GM23338 (cell line): ENCODE measurements at regions not wholly inside any gene's neighbourhood (a gene's known extent, or its start where the extent isn't known, plus 50 kb on each side); places are given as distances from the start of the nearest gene placed in this dataset.

ENCODE experiments used
- ATAC-seq: fragments of 200-7000 bp; cut with Tn5 transposase; 3 replicates; pipeline ENCODE4 v1.9.1; 2020
- DNase-seq: peaks from one replicate; pipeline ENCODE4 v3.0.0-alpha.2; 2015; ENCODE audit warnings: low spot score
- H2AFZ ChIP-seq: fragments of 200-600 bp; sonication (generic); 2 replicates; pipeline ENCODE4 v1.8.0; 2016; ENCODE audit warnings: antibody characterized with exemption, mild to moderate bottlenecking, moderate library complexity
- H3F3A ChIP-seq: fragments of 200-600 bp; sonication (generic); replicated peaks from 2 replicates; pipeline ENCODE4 v1.8.0; 2017; ENCODE audit warnings: antibody characterized with exemption, mixed run types, low read depth
- H3K27ac ChIP-seq: fragments of 200-600 bp; sonication (generic); 2 replicates; pipeline ENCODE4 v1.6.1; 2016; ENCODE audit warnings: low read depth
- H3K27me3 ChIP-seq: fragments of 200-600 bp; sonication (generic); 2 replicates; pipeline ENCODE4 v1.8.0; 2016; ENCODE audit warnings: mild to moderate bottlenecking, mixed run types, moderate library complexity; ENCODE audit not compliant: insufficient read depth
- H3K36me3 ChIP-seq: fragments of 200-600 bp; sonication (generic); 2 replicates; pipeline ENCODE4 v1.8.0; 2016; ENCODE audit warnings: mild to moderate bottlenecking; ENCODE audit not compliant: insufficient read depth
- H3K4me1 ChIP-seq: fragments of 200-600 bp; sonication (generic); 2 replicates; pipeline ENCODE4 v1.8.0; 2016; ENCODE audit warnings: mild to moderate bottlenecking, moderate library complexity; ENCODE audit not compliant: insufficient read depth
- H3K4me2 ChIP-seq: fragments of 200-600 bp; sonication (generic); 2 replicates; pipeline ENCODE4 v1.7.1; 2017; ENCODE audit warnings: mixed run types
- H3K4me3 ChIP-seq: fragments of 200-600 bp; sonication (generic); 2 replicates; pipeline ENCODE4 v1.6.1; 2016; ENCODE audit warnings: mixed run types
- H3K79me2 ChIP-seq: fragments of 200-600 bp; sonication (generic); replicated peaks from 2 replicates; pipeline ENCODE4 v1.8.0; 2017; ENCODE audit warnings: mild to moderate bottlenecking; ENCODE audit not compliant: insufficient read depth
- H3K9me2 ChIP-seq: fragments of 200-600 bp; sonication (generic); 2 replicates; pipeline ENCODE4 v1.8.0; 2017; ENCODE audit not compliant: insufficient read depth
- H4K20me1 ChIP-seq: fragments of 200-600 bp; sonication (generic); replicated peaks from 2 replicates; pipeline ENCODE4 v1.8.0; 2017; ENCODE audit warnings: mild to moderate bottlenecking; ENCODE audit not compliant: insufficient read depth
- H3K27ac Mint-ChIP-seq: 2 replicates; pipeline ENCODE4 v1.8.0; 2020; ENCODE audit warnings: inconsistent platforms, mild to moderate bottlenecking, moderate library complexity, mixed read lengths
- H3K27me3 Mint-ChIP-seq: 3 replicates; pipeline ENCODE4 v1.8.0; 2022; ENCODE audit warnings: low read depth, mild to moderate bottlenecking, moderate library complexity, mixed read lengths, inconsistent platforms; ENCODE audit not compliant: insufficient read depth, poor library complexity
- H3K36me3 Mint-ChIP-seq: 3 replicates; pipeline ENCODE4 v1.8.0; 2021; ENCODE audit warnings: low read depth, mild to moderate bottlenecking, inconsistent platforms, moderate library complexity, mixed read lengths
- H3K4me1 Mint-ChIP-seq: 3 replicates; pipeline ENCODE4 v1.8.0; 2020; ENCODE audit warnings: mild to moderate bottlenecking, inconsistent platforms, mixed read lengths
- H3K4me3 Mint-ChIP-seq: 3 replicates; pipeline ENCODE4 v1.8.0; 2021; ENCODE audit warnings: moderate library complexity, mild to moderate bottlenecking, inconsistent platforms, mixed read lengths
- H3K9me3 Mint-ChIP-seq: 3 replicates; pipeline ENCODE4 v1.8.0; 2020; ENCODE audit warnings: moderate library complexity, mild to moderate bottlenecking, inconsistent platforms, mixed read lengths
- CTCF ChIP-seq, 2 experiments: fragments of 200-600 bp in 1 of 2; sonication (generic) in 1 of 2; conservative IDR thresholded peaks; 2 replicates each; pipeline versions ENCODE4 v1.5.1 to v1.6.1; 2016 to 2017; ENCODE audit warnings: antibody characterized with exemption in 2 of 2, low read depth in 2 of 2, mild to moderate bottlenecking in 2 of 2, moderate library complexity in 1 of 2
- ETS1 ChIP-seq: IDR thresholded peaks from 2 replicates; pipeline ENCODE4 v1.6.1; 2016; ENCODE audit warnings: antibody characterized with exemption
- EZH2phosphoT487 ChIP-seq: fragments of 200-600 bp; sonication (generic); IDR thresholded peaks from one replicate; pipeline ENCODE4 v1.8.1; 2018; ENCODE audit warnings: antibody characterized with exemption; ENCODE audit not compliant: unreplicated experiment
- JUNB ChIP-seq: IDR thresholded peaks from one replicate; pipeline ENCODE4 v1.6.1; 2016; ENCODE audit warnings: antibody characterized with exemption; ENCODE audit not compliant: unreplicated experiment
- NANOG ChIP-seq: IDR thresholded peaks from 2 replicates; pipeline ENCODE4 v1.6.1; 2016; ENCODE audit warnings: antibody characterized with exemption, borderline replicate concordance
- POLR2AphosphoS5 ChIP-seq: IDR thresholded peaks from 2 replicates; pipeline ENCODE4 v1.6.1; 2016; ENCODE audit warnings: antibody characterized with exemption, low read depth
- STAT1 ChIP-seq: IDR thresholded peaks from one replicate; pipeline ENCODE4 v1.6.1; 2016; ENCODE audit warnings: antibody characterized with exemption; ENCODE audit not compliant: unreplicated experiment
- ZNF114 ChIP-seq: fragments of 250-450 bp; sonication (Bioruptor Pico); IDR thresholded peaks from 2 replicates; pipeline ENCODE4 v1.5.0; 2020; ENCODE audit warnings: mild to moderate bottlenecking, moderate library complexity
- TF ChIP-seq, protein P1 (sequence below): IDR thresholded peaks from one replicate; pipeline ENCODE4 v1.6.1; 2018; ENCODE audit warnings: antibody characterized with exemption; ENCODE audit not compliant: unreplicated experiment

DNA sequence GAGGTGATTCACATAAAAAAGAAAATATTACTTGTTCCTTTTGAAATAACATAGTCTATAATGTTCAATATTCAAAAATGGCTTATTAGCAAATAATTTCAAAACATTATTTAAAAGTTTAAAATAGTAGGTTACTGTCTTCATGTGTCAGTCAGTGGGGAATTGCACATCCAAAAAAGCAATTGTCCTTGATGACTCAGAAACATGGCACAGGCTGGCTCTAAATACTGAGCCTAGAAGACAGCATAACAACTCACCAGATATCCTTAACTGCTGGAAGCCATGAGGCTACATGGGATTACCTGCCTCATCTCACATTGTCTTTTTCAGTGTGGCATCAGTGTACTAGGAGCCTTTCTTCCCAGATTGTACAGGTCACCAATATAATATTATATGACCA lies 439.5 kb upstream of the RGMB start (continued):
- no peak for TF ChIP-seq ZNF114 (CRISPR knock-in tag)
- TF ChIP-seq NANOG: no peak
- TF ChIP-seq JUNB: no peak

GRCh38 chr5:98334946-98335345 lies 438.5 kb upstream of the RGMB start:
- Mint-ChIP-seq H3K9me3 (peaks cover 7% of the 10 kb centered on the region), H3K27ac (no peak overlapping the region), H3K36me3 (peaks cover 11% of the 10 kb centered on the region; the same call in 2 of the 3 replicates), H3K4me3 (no peak overlapping the region), H3K4me1 (no peaks in the 10 kb centered on the region), H3K27me3 (peaks cover 8% of the 10 kb centered on the region)
- H3K9me2 ChIP-seq: no peaks in the 10 kb centered on the region; the same call in 1 of the 2 replicates
- H3K36me3 ChIP-seq: no peaks in the 10 kb centered on the region
- no peaks in the 10 kb centered on the region for H3K27me3 ChIP-seq
- no peaks in the 10 kb centered on the region for H3F3A ChIP-seq
- H4K20me1 ChIP-seq: no peaks in the 10 kb centered on the region
- no peak overlapping the region for H2AFZ ChIP-seq
- ATAC-seq (no peak), DNase-seq (no peak)
- H3K4me2 ChIP-seq: no peak overlapping the region
- H3K27ac ChIP-seq: no peak overlapping the region
- TF ChIP-seq CTCF (conservative IDR thresholded peaks at IDR 0.05; ENCODE audit: low read depth in 2 of 2) (no peak), ETS1 (no peak), NANOG (no peak), JUNB (no peak), POLR2AphosphoS5 (no peak), ZNF114 (CRISPR knock-in tag) (no peak), EZH2phosphoT487 (no peak), STAT1 (no peak)
- no peaks in the 10 kb centered on the region for H3K79me2 ChIP-seq
- H3K4me1 ChIP-seq: no peaks in the 10 kb centered on the region
- no peak overlapping the region for H3K4me3 ChIP-seq

DNA sequence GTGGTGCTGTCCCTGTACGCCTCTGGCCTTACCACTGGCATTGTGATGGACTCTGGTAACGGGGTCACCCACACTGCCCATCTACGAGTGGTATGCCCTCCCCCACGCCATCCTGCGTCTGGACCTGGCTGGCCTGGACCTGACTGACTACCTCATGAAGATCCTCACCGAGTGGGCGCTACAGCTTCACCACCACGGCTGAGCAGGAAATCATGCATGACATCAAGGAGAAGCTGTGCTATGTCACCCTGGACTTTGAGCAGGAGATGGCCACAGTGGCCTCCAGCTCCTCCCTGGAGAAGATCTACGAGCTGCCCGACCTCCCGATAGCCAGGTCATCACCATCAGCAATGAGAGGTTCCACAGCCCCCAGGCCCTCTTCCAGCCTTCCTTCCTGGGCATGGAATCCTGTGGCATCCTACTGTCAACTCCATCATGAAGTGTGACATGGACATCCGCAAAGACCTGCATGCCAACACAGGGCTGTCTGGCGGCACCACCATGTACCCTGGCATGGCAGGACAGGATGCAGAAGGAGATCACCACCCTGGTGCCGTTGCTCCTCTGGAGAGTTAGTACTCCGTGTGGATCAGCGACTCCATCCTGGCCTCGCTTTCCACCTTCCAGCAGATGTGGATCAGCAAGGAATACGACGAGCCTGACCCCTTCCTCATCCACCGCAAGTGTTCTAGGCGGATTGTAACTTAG lies 434.2 kb upstream of the RGMB start:
- Mint-ChIP-seq H3K27ac (no peak overlapping the region), H3K4me1 (no peaks in the 10 kb centered on the region)
- no peak overlapping the region for H3K4me2 ChIP-seq
- no peak for TF ChIP-seq NANOG
- TF ChIP-seq, protein P1, sequence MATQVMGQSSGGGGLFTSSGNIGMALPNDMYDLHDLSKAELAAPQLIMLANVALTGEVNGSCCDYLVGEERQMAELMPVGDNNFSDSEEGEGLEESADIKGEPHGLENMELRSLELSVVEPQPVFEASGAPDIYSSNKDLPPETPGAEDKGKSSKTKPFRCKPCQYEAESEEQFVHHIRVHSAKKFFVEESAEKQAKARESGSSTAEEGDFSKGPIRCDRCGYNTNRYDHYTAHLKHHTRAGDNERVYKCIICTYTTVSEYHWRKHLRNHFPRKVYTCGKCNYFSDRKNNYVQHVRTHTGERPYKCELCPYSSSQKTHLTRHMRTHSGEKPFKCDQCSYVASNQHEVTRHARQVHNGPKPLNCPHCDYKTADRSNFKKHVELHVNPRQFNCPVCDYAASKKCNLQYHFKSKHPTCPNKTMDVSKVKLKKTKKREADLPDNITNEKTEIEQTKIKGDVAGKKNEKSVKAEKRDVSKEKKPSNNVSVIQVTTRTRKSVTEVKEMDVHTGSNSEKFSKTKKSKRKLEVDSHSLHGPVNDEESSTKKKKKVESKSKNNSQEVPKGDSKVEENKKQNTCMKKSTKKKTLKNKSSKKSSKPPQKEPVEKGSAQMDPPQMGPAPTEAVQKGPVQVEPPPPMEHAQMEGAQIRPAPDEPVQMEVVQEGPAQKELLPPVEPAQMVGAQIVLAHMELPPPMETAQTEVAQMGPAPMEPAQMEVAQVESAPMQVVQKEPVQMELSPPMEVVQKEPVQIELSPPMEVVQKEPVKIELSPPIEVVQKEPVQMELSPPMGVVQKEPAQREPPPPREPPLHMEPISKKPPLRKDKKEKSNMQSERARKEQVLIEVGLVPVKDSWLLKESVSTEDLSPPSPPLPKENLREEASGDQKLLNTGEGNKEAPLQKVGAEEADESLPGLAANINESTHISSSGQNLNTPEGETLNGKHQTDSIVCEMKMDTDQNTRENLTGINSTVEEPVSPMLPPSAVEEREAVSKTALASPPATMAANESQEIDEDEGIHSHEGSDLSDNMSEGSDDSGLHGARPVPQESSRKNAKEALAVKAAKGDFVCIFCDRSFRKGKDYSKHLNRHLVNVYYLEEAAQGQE: no peak

More for the DNA sequence above, 434.2 kb upstream of the RGMB start:
- Histone ChIP-seq H3K4me1 (no peaks in the 10 kb centered on the region), H3K36me3 (no peaks in the 10 kb centered on the region), H3K27me3 (no peaks in the 10 kb centered on the region), H3K27ac (no peak overlapping the region), H3K4me3 (no peak overlapping the region), H3K79me2 (no peaks in the 10 kb centered on the region), H3F3A (no peaks in the 10 kb centered on the region), H4K20me1 (no peaks in the 10 kb centered on the region), H3K9me2 (no peaks in the 10 kb centered on the region; the same call in 1 of the 2 replicates), H2AFZ (no peak overlapping the region)
- peaks cover 21% of the 10 kb centered on the region for H3K36me3 Mint-ChIP-seq
- peaks cover 8% of the 10 kb centered on the region for H3K27me3 Mint-ChIP-seq
- H3K4me3 Mint-ChIP-seq: no peak overlapping the region
- H3K9me3 Mint-ChIP-seq: peaks cover 32% of the 10 kb centered on the region
- ATAC-seq: no peak
- no peak for DNase-seq
